Vagina (tissue), 2 donors: ENCODE measurements at regions not wholly inside any gene's neighbourhood (a gene's known extent, or its start where the extent isn't known, plus 50 kb on each side); places are given as distances from the start of the nearest gene placed in this dataset.

Experiments
- CTCF ChIP-seq, 3 experiments: fragments of 450-650 bp in 2 of 3; fragments of 200-600 bp in 1 of 3; sonication (generic) in 1 of 3; IDR thresholded peaks; one replicate each; pipeline ENCODE4 v1.5.1; 2017 to 2019; ENCODE audit warnings: antibody characterized with exemption in 3 of 3, mild to moderate bottlenecking in 2 of 3, moderate library complexity in 2 of 3
- POLR2A ChIP-seq, 2 donors: fragments of 450-650 bp; IDR thresholded peaks; one replicate each; pipeline ENCODE4 v1.6.1; 2017; ENCODE audit warnings: antibody characterized with exemption in 2 of 2, mild to moderate bottlenecking in 2 of 2, moderate library complexity in 2 of 2

DNA sequence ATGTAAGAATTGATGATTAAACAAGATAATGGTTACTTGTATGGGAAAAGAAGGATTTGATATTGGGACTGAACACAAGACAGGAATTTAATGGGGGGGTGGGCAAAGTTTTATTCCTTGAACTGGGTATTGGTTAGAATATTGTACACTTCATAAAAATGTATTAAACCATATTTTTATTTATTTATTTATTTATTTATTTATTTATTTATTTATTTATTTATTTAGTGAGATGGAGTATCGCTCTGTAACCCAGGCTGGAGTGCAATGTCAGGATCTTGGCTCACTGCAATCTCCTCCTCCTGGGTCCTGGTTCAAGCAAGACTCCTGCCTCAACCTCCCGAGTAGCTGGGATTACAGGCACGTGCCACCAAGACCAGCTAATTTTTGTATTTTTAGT lies 287.1 kb upstream of the SLITRK5 start:
- TF ChIP-seq CTCF (IDR thresholded peaks at IDR 0.05), result no peak
- no peak for TF ChIP-seq POLR2A (IDR thresholded peaks at IDR 0.05)
